Fibroblast of lung (primary cell): ENCODE measurements at regions not wholly inside any gene's neighbourhood (a gene's known extent, or its start where the extent isn't known, plus 50 kb on each side); places are given as distances from the start of the nearest gene placed in this dataset.

Source experiments
- DNase-seq, 2 donors: peaks; one replicate each; pipeline versions ENCODE4 v3.0.0 to v3.0.0-alpha.2; 2010; ENCODE audit warnings: low read depth in 2 of 2
- H2AFZ ChIP-seq: 2 replicates; pipeline ENCODE4 v1.5.1; 2012; ENCODE audit warnings: low read length, control low read depth, inconsistent platforms
- H3K27ac ChIP-seq: 2 replicates; pipeline ENCODE4 v1.5.1; 2011; ENCODE audit warnings: low read length, control low read depth; ENCODE audit not compliant: insufficient read depth
- H3K27me3 ChIP-seq: 2 replicates; pipeline ENCODE4 v1.5.1; 2011; ENCODE audit warnings: mild to moderate bottlenecking, low read length; ENCODE audit not compliant: control insufficient read depth, insufficient read depth
- H3K36me3 ChIP-seq: 2 replicates; pipeline ENCODE4 v1.5.1; 2011; ENCODE audit warnings: low read length; ENCODE audit not compliant: control insufficient read depth, insufficient read depth
- H3K4me1 ChIP-seq: 2 replicates; pipeline ENCODE4 v1.5.1; 2011; ENCODE audit warnings: low read length; ENCODE audit not compliant: control insufficient read depth, insufficient read depth; ENCODE audit errors: extremely low read depth
- H3K4me2 ChIP-seq: 2 replicates; pipeline ENCODE4 v1.5.1; 2011; ENCODE audit warnings: low read length, control low read depth; ENCODE audit not compliant: insufficient read depth; ENCODE audit errors: extremely low read depth
- H3K4me3 ChIP-seq, 4 experiments: fragments of 200-600 bp in 1 of 4; sonication (generic) in 1 of 4; replicated peaks in 1 of 4; 2 replicates each; pipeline ENCODE4 v1.5.1; 2011 to 2016; ENCODE audit warnings: low read length in 4 of 4, low read depth in 3 of 4, mild to moderate bottlenecking in 3 of 4, control low read depth in 2 of 4, inconsistent platforms in 1 of 4, mixed read lengths in 1 of 4; ENCODE audit not compliant: insufficient read depth in 1 of 4; ENCODE audit errors: control extremely low read depth in 1 of 4
- H3K79me2 ChIP-seq: 2 replicates; pipeline ENCODE4 v1.5.1; 2012; ENCODE audit warnings: mild to moderate bottlenecking, low read length, inconsistent platforms; ENCODE audit not compliant: control insufficient read depth, insufficient read depth
- H3K9ac ChIP-seq: 2 replicates; pipeline ENCODE4 v1.5.1; 2011; ENCODE audit warnings: mild to moderate bottlenecking, low read length, control low read depth; ENCODE audit not compliant: insufficient read depth
- H3K9me3 ChIP-seq: 2 replicates; pipeline ENCODE4 v1.5.1; 2012; ENCODE audit warnings: low read depth, low read length; ENCODE audit not compliant: control insufficient read depth, insufficient read depth
- H4K20me1 ChIP-seq: 2 replicates; pipeline ENCODE4 v1.5.1; 2011; ENCODE audit warnings: low read length; ENCODE audit not compliant: control insufficient read depth, insufficient read depth; ENCODE audit errors: extremely low read depth
- CTCF ChIP-seq, 2 donors: IDR thresholded peaks in 1 of 2; conservative IDR thresholded peaks in 1 of 2; 1 replicate in 1 of 2; 2 replicates in 1 of 2; pipeline ENCODE4 v1.5.1; 2011 to 2012; ENCODE audit warnings: low read length in 2 of 2, control low read depth in 1 of 2, inconsistent platforms in 1 of 2, low read depth in 1 of 2, mild to moderate bottlenecking in 1 of 2
- EZH2 ChIP-seq: IDR thresholded peaks from 2 replicates; pipeline ENCODE4 v1.5.1; 2012; ENCODE audit warnings: low read length, control low read depth, mild to moderate bottlenecking; ENCODE audit errors: missing control alignments

- H3K79me2 ChIP-seq, result no peaks in the 10 kb centered on the region
- H3K36me3 ChIP-seq, result no peaks in the 10 kb centered on the region
- H3K9me3 ChIP-seq, result no peaks in the 10 kb centered on the region
- H3K27me3 ChIP-seq, result no peaks in the 10 kb centered on the region
- H2AFZ ChIP-seq, result no peak overlapping the region
- no peaks in the 10 kb centered on the region for H4K20me1 ChIP-seq
- no peaks in the 10 kb centered on the region for H3K4me1 ChIP-seq
- no peak for TF ChIP-seq EZH2
- no peak for TF ChIP-seq CTCF (conservative IDR thresholded peaks at IDR 0.05 in 1 of 2, IDR thresholded peaks at IDR 0.05 in 1 of 2; ENCODE audit: low read depth in 1 of 2, low read length in 2 of 2)
- H3K4me3 ChIP-seq, result no peak overlapping the region
- no peak overlapping the region for H3K27ac ChIP-seq
- no peak overlapping the region for H3K9ac ChIP-seq
- no peak for DNase-seq
- H3K4me2 ChIP-seq, result no peak overlapping the region
These were observed 79.9 kb downstream of the SLIT2 start for GRCh38 chr4:20331642-20332041.

GRCh38 chr4:20333141-20333715 lies 81.5 kb downstream of the SLIT2 start:
- H4K20me1 ChIP-seq, result no peaks in the 10 kb centered on the region
- no peaks in the 10 kb centered on the region for H3K27me3 ChIP-seq
- no peaks in the 10 kb centered on the region for H3K9me3 ChIP-seq
- H3K9ac ChIP-seq, result no peak overlapping the region
- TF ChIP-seq CTCF (conservative IDR thresholded peaks at IDR 0.05 in 1 of 2, IDR thresholded peaks at IDR 0.05 in 1 of 2; ENCODE audit: low read depth in 1 of 2, low read length in 2 of 2) (no peak), EZH2 (no peak)
- H3K27ac ChIP-seq, result no peak overlapping the region
- no peak overlapping the region for H3K4me3 ChIP-seq
- H3K36me3 ChIP-seq, result no peaks in the 10 kb centered on the region
- DNase-seq, result no peak
- H3K79me2 ChIP-seq, result no peaks in the 10 kb centered on the region
- H2AFZ ChIP-seq, result no peak overlapping the region
- H3K4me2 ChIP-seq, result no peak overlapping the region
- H3K4me1 ChIP-seq, result no peaks in the 10 kb centered on the region

- H3K79me2 ChIP-seq, result no peaks in the 10 kb centered on the region
- no peaks in the 10 kb centered on the region for H3K27me3 ChIP-seq
- H3K4me3 ChIP-seq, result no peak overlapping the region
- no peak overlapping the region for H2AFZ ChIP-seq
- no peak overlapping the region for H3K27ac ChIP-seq
- no peak overlapping the region for H3K4me2 ChIP-seq
- TF ChIP-seq CTCF (conservative IDR thresholded peaks at IDR 0.05 in 1 of 2, IDR thresholded peaks at IDR 0.05 in 1 of 2; ENCODE audit: low read depth in 1 of 2, low read length in 2 of 2) (no peak), EZH2 (no peak)
- H3K4me1 ChIP-seq, result no peaks in the 10 kb centered on the region
- no peak overlapping the region for H3K9ac ChIP-seq
- H4K20me1 ChIP-seq, result no peaks in the 10 kb centered on the region
- H3K9me3 ChIP-seq, result no peaks in the 10 kb centered on the region
- no peaks in the 10 kb centered on the region for H3K36me3 ChIP-seq
- peak in 1 of 2 donors; percentile 64 for DNase-seq
These were observed 85.6 kb downstream of the SLIT2 start for GRCh38 chr4:20337261-20337664.
